Sigmoid colon (tissue), 6 donors: ENCODE measurements at regions not wholly inside any gene's neighbourhood (a gene's known extent, or its start where the extent isn't known, plus 50 kb on each side); places are given as distances from the start of the nearest gene placed in this dataset.
"Not testable (repeated sequence)": the region's sequence is repeated elsewhere in the genome, so short reads cannot be mapped to it uniquely, and the experiment has no call there.

Experiments
- DNase-seq: peaks from one replicate; pipeline ENCODE4 v3.0.0-alpha.2; 2019
- H3K27ac ChIP-seq, 4 donors: fragments of 200-600 bp; sonication (generic); one replicate each; pipeline ENCODE4 v1.5.1; 2016 to 2019; ENCODE audit warnings: mild to moderate bottlenecking in 1 of 4
- H3K27me3 ChIP-seq, 3 donors: fragments of 200-600 bp; sonication (generic); one replicate each; pipeline ENCODE4 v1.5.1; 2019; ENCODE audit warnings: mild to moderate bottlenecking in 1 of 3
- H3K36me3 ChIP-seq, 4 donors: fragments of 200-600 bp; sonication (generic); one replicate each; pipeline ENCODE4 v1.5.1; 2016 to 2019
- H3K4me1 ChIP-seq, 4 donors: fragments of 200-600 bp; sonication (generic); one replicate each; pipeline ENCODE4 v1.5.1; 2017 to 2019
- H3K4me3 ChIP-seq, 4 donors: fragments of 200-600 bp; sonication (generic); one replicate each; pipeline ENCODE4 v1.5.1; 2017 to 2019; ENCODE audit warnings: mild to moderate bottlenecking in 2 of 4, moderate library complexity in 1 of 4
- H3K9me3 ChIP-seq, 4 donors: fragments of 200-600 bp in 3 of 4; sonication (generic) in 3 of 4; one replicate each; pipeline versions ENCODE4 v1.5.1 to v1.6.1; 2013 to 2019
- EP300 ChIP-seq, 4 donors: sonication (generic); formaldehyde crosslinking; IDR thresholded peaks; one replicate each; pipeline ENCODE4 v1.6.1; 2017; ENCODE audit warnings: antibody characterized with exemption in 4 of 4
- POLR2A ChIP-seq, 2 donors: fragments of 450-650 bp; IDR thresholded peaks; one replicate each; pipeline ENCODE4 v1.6.1; 2016; ENCODE audit warnings: antibody characterized with exemption in 2 of 2, mild to moderate bottlenecking in 2 of 2, moderate library complexity in 2 of 2
- POLR2AphosphoS5 ChIP-seq, 4 donors: sonication (generic); formaldehyde crosslinking; IDR thresholded peaks; one replicate each; pipeline ENCODE4 v1.6.1; 2017; ENCODE audit warnings: antibody characterized with exemption in 4 of 4
- WGBS, 2 donors: extraction: QIAGEN DNeasy Blood & Tissue Kit; methylation state at CpG; one replicate each; pipeline ENCODE4 v1.1.7; 2013; 5-methylcytosine and 5-hydroxymethylcytosine counted together
- intact Hi-C: fragments of 100-400 bp; cut with DNase I; formaldehyde crosslinking; loops from one replicate; pipeline ENCODE4 v1.15.1; 2023
- TF ChIP-seq, protein P1 (sequence below), 4 experiments: fragments of 450-650 bp in 3 of 4; fragments of 200-600 bp in 1 of 4; IDR thresholded peaks; one replicate each; pipeline ENCODE4 v1.5.1; 2016 to 2019; ENCODE audit warnings: antibody characterized with exemption in 4 of 4, mild to moderate bottlenecking in 3 of 4, moderate library complexity in 2 of 4
- donor health status: healthy with polysubstance abuse.
- donor health status: healthy.

- DNase-seq: no peak
- H3K4me3 ChIP-seq: no peak overlapping the region
- H3K36me3 ChIP-seq: no peaks in the 10 kb centered on the region
- 13 to 40% methylated on average over 1 of the region's 1 CpG for WGBS, 2 donors
- H3K27me3 ChIP-seq: no peaks in the 10 kb centered on the region
- H3K27ac ChIP-seq: no peak overlapping the region
- no peaks in the 10 kb centered on the region for H3K9me3 ChIP-seq
- H3K4me1 ChIP-seq: no peaks in the 10 kb centered on the region
- TF ChIP-seq POLR2A (IDR thresholded peaks at IDR 0.05): no peak
- no peak for TF ChIP-seq EP300 (IDR thresholded peaks at IDR 0.05)
- TF ChIP-seq POLR2AphosphoS5 (IDR thresholded peaks at IDR 0.05): no peak
- TF ChIP-seq, protein P1, sequence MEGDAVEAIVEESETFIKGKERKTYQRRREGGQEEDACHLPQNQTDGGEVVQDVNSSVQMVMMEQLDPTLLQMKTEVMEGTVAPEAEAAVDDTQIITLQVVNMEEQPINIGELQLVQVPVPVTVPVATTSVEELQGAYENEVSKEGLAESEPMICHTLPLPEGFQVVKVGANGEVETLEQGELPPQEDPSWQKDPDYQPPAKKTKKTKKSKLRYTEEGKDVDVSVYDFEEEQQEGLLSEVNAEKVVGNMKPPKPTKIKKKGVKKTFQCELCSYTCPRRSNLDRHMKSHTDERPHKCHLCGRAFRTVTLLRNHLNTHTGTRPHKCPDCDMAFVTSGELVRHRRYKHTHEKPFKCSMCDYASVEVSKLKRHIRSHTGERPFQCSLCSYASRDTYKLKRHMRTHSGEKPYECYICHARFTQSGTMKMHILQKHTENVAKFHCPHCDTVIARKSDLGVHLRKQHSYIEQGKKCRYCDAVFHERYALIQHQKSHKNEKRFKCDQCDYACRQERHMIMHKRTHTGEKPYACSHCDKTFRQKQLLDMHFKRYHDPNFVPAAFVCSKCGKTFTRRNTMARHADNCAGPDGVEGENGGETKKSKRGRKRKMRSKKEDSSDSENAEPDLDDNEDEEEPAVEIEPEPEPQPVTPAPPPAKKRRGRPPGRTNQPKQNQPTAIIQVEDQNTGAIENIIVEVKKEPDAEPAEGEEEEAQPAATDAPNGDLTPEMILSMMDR (IDR thresholded peaks at IDR 0.05): no peak
- intact Hi-C loops: no loop called here
Measured at GRCh38 chr12:59066445-59066844, 146.1 kb upstream of the LRIG3 start.

- intact Hi-C loops: no loop called here
- TF ChIP-seq POLR2AphosphoS5 (IDR thresholded peaks at IDR 0.05) (no peak), EP300 (IDR thresholded peaks at IDR 0.05) (no peak), POLR2A (IDR thresholded peaks at IDR 0.05) (no peak)
- TF ChIP-seq, protein P1 (IDR thresholded peaks at IDR 0.05): no peak
- no peak overlapping the region for H3K27ac ChIP-seq
- WGBS, 2 donors: 19 to 60% methylated on average over 4 of the region's 4 CpGs
- peaks cover 0 to 5% (median 0%) of the 10 kb centered on the region in 4 donors for H3K4me1 ChIP-seq
- no peak for DNase-seq
- no peaks in the 10 kb centered on the region for H3K27me3 ChIP-seq
- H3K4me3 ChIP-seq: no peak overlapping the region
- H3K9me3 ChIP-seq: no peaks in the 10 kb centered on the region
- no peaks in the 10 kb centered on the region for H3K36me3 ChIP-seq
Measured at GRCh38 chr12:59059088-59059935, 139.0 kb upstream of the LRIG3 start.

GRCh38 chr12:59056966-59057365 is 136.7 kb upstream of the LRIG3 start:
- WGBS, 2 donors: 87 to 92% methylated on average over 3 of the region's 3 CpGs
- no peaks in the 10 kb centered on the region for H3K9me3 ChIP-seq
- no peaks in the 10 kb centered on the region for H3K36me3 ChIP-seq

GRCh38 chr12:59055204-59055860 is 135.0 kb upstream of the LRIG3 start:
- no peak for DNase-seq
- intact Hi-C loops: no loop called here
- Histone ChIP-seq H3K36me3 (no peaks in the 10 kb centered on the region), H3K27ac (no peak overlapping the region), H3K27me3 (no peaks in the 10 kb centered on the region), H3K9me3 (no peaks in the 10 kb centered on the region), H3K4me3 (no peak overlapping the region), H3K4me1 (peaks cover 0 to 5% (median 0%) of the 10 kb centered on the region in 4 donors)
- TF ChIP-seq, protein P1 (IDR thresholded peaks at IDR 0.05): no peak
- no peak for TF ChIP-seq POLR2AphosphoS5 (IDR thresholded peaks at IDR 0.05)
- 0 to 24% methylated on average over 1 of the region's 1 CpG for WGBS, 2 donors

More at GRCh38 chr12:59056966-59057365, 136.7 kb upstream of the LRIG3 start:
- Histone ChIP-seq H3K27me3 (no peaks in the 10 kb centered on the region), H3K4me1 (peaks cover 0 to 5% (median 0%) of the 10 kb centered on the region in 4 donors), H3K27ac (no peak overlapping the region), H3K4me3 (no peak overlapping the region)
- TF ChIP-seq, protein P1 (IDR thresholded peaks at IDR 0.05): no peak
- TF ChIP-seq EP300 (IDR thresholded peaks at IDR 0.05) (no peak), POLR2AphosphoS5 (IDR thresholded peaks at IDR 0.05) (no peak), POLR2A (IDR thresholded peaks at IDR 0.05) (no peak)
- intact Hi-C loops: no loop called here
- DNase-seq: no peak

DNA sequence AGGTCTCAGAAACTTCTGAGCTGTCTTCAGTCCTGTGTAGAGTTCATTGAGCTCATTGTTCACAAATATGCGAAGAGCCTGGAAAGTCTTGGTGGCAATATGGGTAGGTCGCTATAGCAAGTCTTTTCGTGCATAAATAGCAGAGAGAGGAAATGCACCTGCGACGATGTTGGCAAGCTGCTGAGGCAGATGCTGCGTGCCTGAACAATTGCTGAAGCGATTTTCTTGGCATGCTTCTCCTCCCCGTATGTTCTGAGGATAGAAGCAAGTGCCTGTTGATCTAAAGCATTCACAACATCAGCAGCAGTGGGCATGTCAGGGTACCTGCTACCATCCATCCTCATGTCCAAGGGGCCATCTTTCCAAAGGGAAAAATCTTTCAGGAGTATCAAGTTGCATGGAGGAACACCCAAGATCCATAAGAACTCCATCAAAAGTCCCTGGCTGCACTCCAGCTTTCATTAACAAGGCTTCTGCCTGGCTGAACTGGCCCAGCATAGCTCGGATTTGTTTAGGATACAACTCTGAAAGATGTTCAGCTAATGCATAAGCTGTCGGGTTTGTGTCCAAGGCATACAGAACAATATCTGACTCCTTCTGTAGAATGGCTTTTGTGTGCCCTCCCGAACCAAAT is 133.1 kb upstream of the LRIG3 start:
- H3K9me3 ChIP-seq, H3K36me3 ChIP-seq, H3K4me3 ChIP-seq, H3K27ac ChIP-seq, DNase-seq, H3K27me3 ChIP-seq, H3K4me1 ChIP-seq, intact Hi-C loops: not testable (repeated sequence)
- 84 to 86% methylated on average over 11 of the region's 11 CpGs for WGBS, 2 donors
